GM12878 (cell line): ENCODE measurements at regions not wholly inside any gene's neighbourhood (a gene's known extent, or its start where the extent isn't known, plus 50 kb on each side); places are given as distances from the start of the nearest gene placed in this dataset.

ENCODE experiments used
- ESRRA ChIP-seq: IDR thresholded peaks from 2 replicates; pipeline ENCODE4 v1.6.1; 2012; ENCODE audit warnings: mild to moderate bottlenecking, low read length, improper control_type of control experiment
- PKNOX1 ChIP-seq: fragments of 450-650 bp; IDR thresholded peaks from 2 replicates; pipeline ENCODE4 v1.6.1; 2016; ENCODE audit warnings: mild to moderate bottlenecking
- RUNX3 ChIP-seq: IDR thresholded peaks from 2 replicates; pipeline ENCODE4 v1.6.1; 2012; ENCODE audit warnings: low read length, inconsistent platforms
- YY1 ChIP-seq: IDR thresholded peaks from 2 replicates; pipeline ENCODE4 v1.6.1; 2011; ENCODE audit warnings: low read depth, mild to moderate bottlenecking, low read length
- ZNF687 ChIP-seq: fragments of 450-650 bp; IDR thresholded peaks from 2 replicates; pipeline ENCODE4 v1.6.1; 2017; ENCODE audit warnings: mild to moderate bottlenecking, moderate library complexity

- TF ChIP-seq PKNOX1 (peak; percentile 80), YY1 (0 out of 2 replicates have a peak, but pooled peaks have one; percentile 13), ESRRA (no peak), ZNF687 (peak; percentile 59), RUNX3 (0 out of 2 replicates have a peak, but pooled peaks have one; percentile 20)
Observed at GRCh38 chr6:6803180-6803977, 214.9 kb downstream of the LY86 start (continued).
